BJ (cell line): ENCODE measurements at regions not wholly inside any gene's neighbourhood (a gene's known extent, or its start where the extent isn't known, plus 50 kb on each side); places are given as distances from the start of the nearest gene placed in this dataset.

Experiments used
- CTCF ChIA-PET: fragments of 350-600 bp; formaldehyde crosslinking; extraction: SDS; loops from one replicate; lab custom pipeline; 2021; ENCODE audit warnings: antibody characterized with exemption, inconsistent platforms; lab: Yijun Ruan, JAX
- POLR2A ChIA-PET: fragments of 300-600 bp; sonication (Branson Sonifier 250); formaldehyde crosslinking; extraction: SDS; loops from one replicate; lab custom pipeline; 2021; ENCODE audit warnings: antibody characterized with exemption; lab: Charles Lee
- DNase-seq: peaks from one replicate; pipeline ENCODE4 v3.0.0-alpha.2; 2011; ENCODE audit warnings: low read depth
- H3K27me3 ChIP-seq: 2 replicates; pipeline ENCODE4 v1.6.0; 2011; ENCODE audit warnings: low read length; ENCODE audit not compliant: control insufficient read depth, insufficient read depth
- H3K36me3 ChIP-seq: 2 replicates; pipeline ENCODE4 v1.5.1; 2011; ENCODE audit warnings: low read length; ENCODE audit not compliant: control insufficient read depth, insufficient read depth
- H3K4me3 ChIP-seq: 2 replicates; pipeline ENCODE4 v1.5.1; 2011; ENCODE audit warnings: low read depth, mild to moderate bottlenecking, control low read depth, low read length
- TF ChIP-seq, protein P1 (sequence below): IDR thresholded peaks from 2 replicates; pipeline ENCODE4 v1.5.1; 2011; ENCODE audit warnings: low read depth, mild to moderate bottlenecking, control low read depth, inconsistent platforms, low read length, moderate library complexity; ENCODE audit not compliant: insufficient read depth

DNA sequence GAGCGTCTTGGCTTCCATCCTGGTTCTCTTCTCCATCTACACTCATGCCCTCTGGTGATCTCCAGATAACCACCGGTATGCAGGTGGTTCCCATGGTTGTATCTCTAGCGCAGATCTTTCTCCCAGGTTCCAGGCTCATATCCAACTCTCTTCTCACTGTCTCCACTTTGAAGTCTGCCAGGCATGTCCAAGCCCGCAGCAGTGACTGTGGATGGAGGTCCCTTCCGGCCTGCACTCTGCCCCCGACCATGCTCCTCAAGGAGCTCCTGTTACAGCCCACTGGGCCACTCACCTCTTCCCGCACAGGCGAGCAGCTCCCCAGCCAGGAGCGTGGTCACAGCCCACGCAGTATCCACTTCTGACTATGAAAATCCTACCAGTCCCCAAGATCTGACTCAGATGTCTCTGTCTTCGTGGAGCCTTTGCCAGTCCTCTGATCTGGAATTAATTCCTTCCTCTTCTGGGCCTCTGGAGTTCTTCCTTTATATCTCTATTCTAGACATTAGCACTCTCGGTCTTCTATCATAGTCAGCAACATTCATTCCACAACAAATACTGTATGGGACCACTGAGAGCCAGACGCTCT, 100.2 kb downstream of the TEX26 start:
- peaks cover 6% of the 10 kb centered on the region for H3K27me3 ChIP-seq
- H3K4me3 ChIP-seq = no peak overlapping the region
- ChIA-PET CTCF (interaction anchor here (3.7 kb wide), 1 partner anchor 12 kb away, joined by 15 read pairs; no protein-coding TSS in a partner anchor), POLR2A (no interaction called here)
- H3K36me3 ChIP-seq = no peaks in the 10 kb centered on the region
- no peak for DNase-seq
- TF ChIP-seq, protein P1, sequence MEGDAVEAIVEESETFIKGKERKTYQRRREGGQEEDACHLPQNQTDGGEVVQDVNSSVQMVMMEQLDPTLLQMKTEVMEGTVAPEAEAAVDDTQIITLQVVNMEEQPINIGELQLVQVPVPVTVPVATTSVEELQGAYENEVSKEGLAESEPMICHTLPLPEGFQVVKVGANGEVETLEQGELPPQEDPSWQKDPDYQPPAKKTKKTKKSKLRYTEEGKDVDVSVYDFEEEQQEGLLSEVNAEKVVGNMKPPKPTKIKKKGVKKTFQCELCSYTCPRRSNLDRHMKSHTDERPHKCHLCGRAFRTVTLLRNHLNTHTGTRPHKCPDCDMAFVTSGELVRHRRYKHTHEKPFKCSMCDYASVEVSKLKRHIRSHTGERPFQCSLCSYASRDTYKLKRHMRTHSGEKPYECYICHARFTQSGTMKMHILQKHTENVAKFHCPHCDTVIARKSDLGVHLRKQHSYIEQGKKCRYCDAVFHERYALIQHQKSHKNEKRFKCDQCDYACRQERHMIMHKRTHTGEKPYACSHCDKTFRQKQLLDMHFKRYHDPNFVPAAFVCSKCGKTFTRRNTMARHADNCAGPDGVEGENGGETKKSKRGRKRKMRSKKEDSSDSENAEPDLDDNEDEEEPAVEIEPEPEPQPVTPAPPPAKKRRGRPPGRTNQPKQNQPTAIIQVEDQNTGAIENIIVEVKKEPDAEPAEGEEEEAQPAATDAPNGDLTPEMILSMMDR = no peak

DNA sequence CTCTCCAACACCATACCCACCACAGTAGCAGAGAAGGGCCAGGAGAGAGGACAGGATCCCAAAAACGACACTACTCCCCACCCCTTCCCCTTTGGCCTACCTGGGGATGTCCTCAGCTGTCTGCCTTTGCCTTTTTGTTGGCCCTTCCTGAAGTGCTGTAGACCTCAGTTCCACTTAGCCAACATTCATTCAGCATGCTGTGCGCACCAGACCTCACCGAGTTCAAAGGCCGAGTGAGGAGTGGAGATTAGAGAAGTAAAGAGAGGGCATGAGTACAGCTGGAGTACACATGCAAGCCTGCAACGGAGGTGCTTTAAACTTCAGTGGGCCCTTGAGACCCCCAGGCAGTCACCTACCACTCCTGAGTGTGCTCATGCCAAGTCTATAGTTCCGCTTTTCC, 99.0 kb downstream of the TEX26 start:
- CTCF ChIA-PET = interaction anchor here (3.7 kb wide), 1 partner anchor 13 kb away, joined by 15 read pairs; no protein-coding TSS in a partner anchor

DNA sequence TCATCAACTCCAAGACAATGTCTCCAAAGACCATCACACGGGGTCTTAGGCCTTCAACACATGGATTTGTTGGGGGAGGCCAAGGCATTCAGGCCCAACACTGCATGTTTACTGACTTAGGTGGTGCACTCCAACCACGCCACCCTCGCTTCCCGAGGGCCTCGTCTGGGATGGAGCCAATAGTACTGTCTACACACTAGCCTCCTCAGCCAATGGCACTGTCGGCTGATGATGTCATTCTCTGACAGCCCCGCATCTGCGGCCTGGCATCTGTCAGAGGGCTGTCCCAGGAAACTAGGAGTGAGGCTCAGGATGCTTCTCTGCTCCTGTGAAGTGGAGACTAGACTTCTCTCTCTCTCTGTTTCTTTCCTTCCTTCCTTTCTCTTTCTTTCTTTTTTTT, 96.6 kb downstream of the TEX26 start:
- H3K4me3 ChIP-seq = no peak overlapping the region
- ChIA-PET CTCF (interaction anchor here (0.9 kb wide), 1 partner anchor 50 kb away, joined by 4 read pairs; no protein-coding TSS in a partner anchor), POLR2A (no interaction called here)
- H3K27me3 ChIP-seq = peaks cover 4% of the 10 kb centered on the region
- H3K36me3 ChIP-seq = no peaks in the 10 kb centered on the region
- DNase-seq = no peak
- TF ChIP-seq, protein P1 = no peak

More for the DNA sequence above, 99.0 kb downstream of the TEX26 start:
- no peaks in the 10 kb centered on the region for H3K36me3 ChIP-seq
- POLR2A ChIA-PET = interaction anchor here (0.5 kb wide), 1 partner anchor 1228 kb away, joined by 3 read pairs; no protein-coding TSS in a partner anchor
- H3K27me3 ChIP-seq = peaks cover 6% of the 10 kb centered on the region
- no peak overlapping the region for H3K4me3 ChIP-seq
- no peak for DNase-seq
- TF ChIP-seq, protein P1 = no peak

DNA sequence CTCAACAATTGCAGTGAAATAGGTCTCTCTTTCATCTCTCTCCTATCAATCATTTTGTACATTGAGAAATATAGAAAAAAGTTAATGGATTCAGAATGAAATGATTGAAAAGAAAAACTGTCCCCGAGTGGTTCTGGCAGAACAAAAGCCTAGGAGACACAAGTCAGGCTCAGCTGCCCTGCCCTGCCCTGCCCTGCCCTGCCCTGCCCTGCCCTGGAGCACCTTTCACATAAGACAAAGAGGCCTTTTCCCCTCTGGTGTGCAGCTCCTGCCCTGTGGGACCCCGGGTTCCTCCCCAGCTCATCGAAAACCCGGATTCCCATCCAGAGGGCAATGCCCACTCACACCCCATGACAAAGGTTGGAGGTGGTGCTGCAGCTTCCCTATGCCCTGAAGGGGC, 94.7 kb downstream of the TEX26 start:
- H3K27me3 ChIP-seq = peaks cover 7% of the 10 kb centered on the region
- ChIA-PET POLR2A (no interaction called here), CTCF (interaction anchor here (1.8 kb wide), 1 partner anchor 10 kb away, joined by 4 read pairs; no protein-coding TSS in a partner anchor)
- no peaks in the 10 kb centered on the region for H3K36me3 ChIP-seq
- DNase-seq = no peak
- TF ChIP-seq, protein P1 = no peak
- no peak overlapping the region for H3K4me3 ChIP-seq
